HEK293T (cell line): ENCODE measurements at regions not wholly inside any gene's neighbourhood (a gene's known extent, or its start where the extent isn't known, plus 50 kb on each side); places are given as distances from the start of the nearest gene placed in this dataset.

ENCODE experiments used
- ARNT ChIP-seq: fragments of 450-650 bp; IDR thresholded peaks from 2 replicates; pipeline ENCODE4 v1.6.1; 2017; ENCODE audit warnings: mild to moderate bottlenecking
- BHLHE40 ChIP-seq: fragments of 450-650 bp; IDR thresholded peaks from 2 replicates; pipeline ENCODE4 v1.6.1; 2016; ENCODE audit warnings: mild to moderate bottlenecking, moderate library complexity, borderline replicate concordance
- FOXK2 ChIP-seq: fragments of 450-650 bp; IDR thresholded peaks from 2 replicates; pipeline ENCODE4 v1.6.1; 2016; ENCODE audit warnings: mild to moderate bottlenecking
- HDGF ChIP-seq: fragments of 450-650 bp; IDR thresholded peaks from 2 replicates; pipeline ENCODE4 v1.6.1; 2017; ENCODE audit warnings: antibody characterized with exemption, borderline replicate concordance
- L3MBTL2 ChIP-seq: fragments of 450-650 bp; conservative IDR thresholded peaks from 2 replicates; pipeline ENCODE4 v1.6.1; 2016; ENCODE audit warnings: mild to moderate bottlenecking
- LEF1 ChIP-seq: fragments of 450-650 bp; IDR thresholded peaks from 2 replicates; pipeline ENCODE4 v1.6.1; 2017; ENCODE audit warnings: mild to moderate bottlenecking, borderline replicate concordance
- NFRKB ChIP-seq: fragments of 450-650 bp; IDR thresholded peaks from 2 replicates; pipeline ENCODE4 v1.6.1; 2016; ENCODE audit warnings: mild to moderate bottlenecking, moderate library complexity
- SUZ12 ChIP-seq: fragments of 450-650 bp; IDR thresholded peaks from 2 replicates; pipeline ENCODE4 v1.6.1; 2016; ENCODE audit warnings: mild to moderate bottlenecking
- TF ChIP-seq, protein P1 (sequence below): fragments of 450-650 bp; IDR thresholded peaks from 2 replicates; pipeline ENCODE4 v1.6.1; 2016

DNA sequence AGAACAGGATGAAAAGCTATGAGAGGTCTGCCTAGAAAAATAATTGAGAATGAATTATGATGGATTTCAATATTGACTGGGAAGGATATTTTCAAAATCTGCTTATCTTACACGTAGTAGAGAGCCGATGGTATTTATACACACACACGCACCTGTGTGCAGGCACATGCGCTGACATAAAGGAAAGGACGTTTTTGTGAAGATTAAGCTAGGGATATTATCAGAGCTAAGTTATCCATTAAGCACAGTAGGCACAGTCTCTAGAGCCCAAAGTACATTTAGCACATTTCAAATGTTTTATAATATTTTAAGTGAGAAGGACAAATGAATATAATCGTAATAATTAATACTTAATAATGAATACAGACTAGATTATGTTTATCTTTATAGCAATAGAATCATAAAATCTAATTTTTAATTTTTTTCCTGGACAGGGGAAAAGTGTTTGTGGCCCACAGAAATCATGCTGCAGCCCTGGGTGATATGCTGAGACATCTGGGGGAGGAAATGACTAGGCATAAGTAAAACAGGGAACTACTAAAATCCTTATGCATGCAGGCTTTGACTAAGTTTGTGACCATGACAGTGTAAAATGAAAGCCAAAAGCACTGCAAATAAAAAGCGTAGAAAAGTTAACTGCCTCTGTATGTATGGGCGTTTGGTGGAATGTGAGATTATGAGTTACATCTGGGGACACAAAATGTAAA is 146.1 kb downstream of the KITLG start:
- no peak for TF ChIP-seq BHLHE40
- TF ChIP-seq ARNT: no peak
- TF ChIP-seq, protein P1, sequence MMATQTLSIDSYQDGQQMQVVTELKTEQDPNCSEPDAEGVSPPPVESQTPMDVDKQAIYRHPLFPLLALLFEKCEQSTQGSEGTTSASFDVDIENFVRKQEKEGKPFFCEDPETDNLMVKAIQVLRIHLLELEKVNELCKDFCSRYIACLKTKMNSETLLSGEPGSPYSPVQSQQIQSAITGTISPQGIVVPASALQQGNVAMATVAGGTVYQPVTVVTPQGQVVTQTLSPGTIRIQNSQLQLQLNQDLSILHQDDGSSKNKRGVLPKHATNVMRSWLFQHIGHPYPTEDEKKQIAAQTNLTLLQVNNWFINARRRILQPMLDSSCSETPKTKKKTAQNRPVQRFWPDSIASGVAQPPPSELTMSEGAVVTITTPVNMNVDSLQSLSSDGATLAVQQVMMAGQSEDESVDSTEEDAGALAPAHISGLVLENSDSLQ: no peak
- no peak for TF ChIP-seq FOXK2
- TF ChIP-seq L3MBTL2: no peak
- no peak for TF ChIP-seq LEF1
- no peak for TF ChIP-seq SUZ12
- TF ChIP-seq HDGF: no peak
- no peak for TF ChIP-seq NFRKB
